Rectal smooth muscle tissue (tissue), 1 donor: ENCODE measurements at regions not wholly inside any gene's neighbourhood (a gene's known extent, or its start where the extent isn't known, plus 50 kb on each side); places are given as distances from the start of the nearest gene placed in this dataset.

Experiments
- H3K27ac ChIP-seq: one replicate; pipeline ENCODE4 v1.7.0; 2013; ENCODE audit warnings: low read depth, low read length, inconsistent platforms
- H3K27me3 ChIP-seq: one replicate; pipeline ENCODE4 v1.7.0; 2013; ENCODE audit warnings: low read length; ENCODE audit not compliant: control insufficient read depth, insufficient read depth
- H3K36me3 ChIP-seq: one replicate; pipeline ENCODE4 v1.7.0; 2013; ENCODE audit warnings: low read length; ENCODE audit not compliant: control insufficient read depth, insufficient read depth
- H3K4me1 ChIP-seq: one replicate; pipeline ENCODE4 v1.7.0; 2013; ENCODE audit warnings: low read length; ENCODE audit not compliant: control insufficient read depth, insufficient read depth
- H3K4me3 ChIP-seq: one replicate; pipeline ENCODE4 v1.7.0; 2013; ENCODE audit warnings: low read length
- H3K9ac ChIP-seq: one replicate; pipeline ENCODE4 v1.7.0; 2013; ENCODE audit warnings: low read length

GRCh38 chr1:82690411-82690810 is 889.7 kb downstream of the ADGRL2 start:
- H3K27me3 ChIP-seq, result no peaks in the 10 kb centered on the region
- H3K27ac ChIP-seq, result no peak overlapping the region
- H3K4me3 ChIP-seq, result no peak overlapping the region
- no peaks in the 10 kb centered on the region for H3K4me1 ChIP-seq
- H3K9ac ChIP-seq, result no peak overlapping the region
- no peaks in the 10 kb centered on the region for H3K36me3 ChIP-seq

DNA sequence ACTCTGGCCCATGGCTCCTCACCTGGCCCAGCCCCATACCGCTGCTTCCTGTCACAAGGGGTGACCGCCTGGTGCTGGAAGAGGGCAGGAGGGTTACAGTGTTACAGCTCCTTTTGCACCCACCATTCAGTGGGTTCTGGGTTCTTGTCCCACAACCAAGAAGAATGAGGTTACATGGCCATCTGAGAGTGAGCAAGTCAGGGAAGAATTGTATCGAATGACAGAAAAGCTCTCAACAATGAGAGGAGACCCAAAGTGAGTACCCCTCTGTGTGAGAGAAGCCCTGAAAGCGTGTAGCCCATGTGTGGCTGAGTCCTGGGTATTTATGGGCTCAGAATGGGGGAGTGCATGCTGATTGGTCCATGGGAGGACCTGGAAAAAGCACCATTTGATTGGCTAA is 888.5 kb downstream of the ADGRL2 start:
- no peak overlapping the region for H3K4me3 ChIP-seq

GRCh38 chr1:82686774-82687173 is 886.0 kb downstream of the ADGRL2 start:
- H3K27ac ChIP-seq, result no peak overlapping the region
- H3K36me3 ChIP-seq, result no peaks in the 10 kb centered on the region
- H3K9ac ChIP-seq, result no peak overlapping the region
- H3K27me3 ChIP-seq, result no peaks in the 10 kb centered on the region
- no peaks in the 10 kb centered on the region for H3K4me1 ChIP-seq
- no peak overlapping the region for H3K4me3 ChIP-seq

More for the DNA sequence above, 888.5 kb downstream of the ADGRL2 start:
- Histone ChIP-seq H3K9ac (no peak overlapping the region), H3K4me1 (no peaks in the 10 kb centered on the region), H3K36me3 (no peaks in the 10 kb centered on the region), H3K27me3 (no peaks in the 10 kb centered on the region), H3K27ac (no peak overlapping the region)

- Histone ChIP-seq H3K4me3 (no peak overlapping the region), H3K4me1 (no peaks in the 10 kb centered on the region), H3K27ac (no peak overlapping the region), H3K36me3 (no peaks in the 10 kb centered on the region), H3K9ac (no peak overlapping the region), H3K27me3 (no peaks in the 10 kb centered on the region)
Measured at GRCh38 chr1:82646888-82647287, 846.2 kb downstream of the ADGRL2 start.

GRCh38 chr1:82646336-82646735 is 845.6 kb downstream of the ADGRL2 start:
- Histone ChIP-seq H3K27ac (no peak overlapping the region), H3K36me3 (no peaks in the 10 kb centered on the region), H3K4me3 (no peak overlapping the region)

DNA sequence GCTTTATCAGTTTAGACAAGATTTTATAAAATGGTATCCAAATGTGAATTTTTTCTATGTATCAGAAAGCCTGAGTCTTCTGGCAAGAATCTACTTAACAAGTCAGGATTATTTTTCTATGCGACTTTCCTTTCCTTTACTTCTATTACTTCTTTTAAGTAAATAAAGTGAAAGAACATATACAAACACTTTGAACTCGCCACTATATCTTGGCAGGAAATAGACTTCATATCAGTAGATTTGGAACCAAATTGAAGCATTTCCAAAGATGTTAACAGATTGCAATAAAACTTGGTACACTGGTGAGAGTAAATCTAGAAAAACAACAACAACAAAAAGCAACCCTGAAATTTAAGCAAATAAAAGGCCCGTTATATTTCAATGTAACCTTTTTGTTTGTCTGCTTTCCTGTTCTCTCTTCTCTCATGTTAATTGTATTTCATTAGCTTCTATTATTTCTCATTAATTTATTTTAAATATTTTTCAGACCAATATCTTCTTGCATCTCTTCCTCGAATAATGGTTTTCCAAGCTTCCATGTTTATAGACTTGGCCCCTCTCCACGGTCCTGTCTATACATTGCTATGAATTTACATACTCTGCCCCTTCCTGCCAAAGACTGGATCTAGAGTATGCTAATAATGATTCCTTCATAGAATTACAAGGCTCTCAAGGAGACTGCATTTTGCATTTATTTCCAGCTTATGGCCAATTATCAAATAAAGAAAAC is 843.6 kb downstream of the ADGRL2 start:
- Histone ChIP-seq H3K27ac (no peak overlapping the region), H3K27me3 (no peaks in the 10 kb centered on the region), H3K36me3 (no peaks in the 10 kb centered on the region), H3K4me1 (no peaks in the 10 kb centered on the region), H3K4me3 (no peak overlapping the region), H3K9ac (no peak overlapping the region)

More at GRCh38 chr1:82646336-82646735, 845.6 kb downstream of the ADGRL2 start:
- H3K27me3 ChIP-seq, result no peaks in the 10 kb centered on the region
- no peaks in the 10 kb centered on the region for H3K4me1 ChIP-seq
- H3K9ac ChIP-seq, result no peak overlapping the region

- H3K9ac ChIP-seq, result no peak overlapping the region
- H3K27me3 ChIP-seq, result no peaks in the 10 kb centered on the region
- no peak overlapping the region for H3K4me3 ChIP-seq
- H3K36me3 ChIP-seq, result no peaks in the 10 kb centered on the region
- no peaks in the 10 kb centered on the region for H3K4me1 ChIP-seq
- no peak overlapping the region for H3K27ac ChIP-seq
Measured at GRCh38 chr1:82640352-82640751, 839.6 kb downstream of the ADGRL2 start.

DNA sequence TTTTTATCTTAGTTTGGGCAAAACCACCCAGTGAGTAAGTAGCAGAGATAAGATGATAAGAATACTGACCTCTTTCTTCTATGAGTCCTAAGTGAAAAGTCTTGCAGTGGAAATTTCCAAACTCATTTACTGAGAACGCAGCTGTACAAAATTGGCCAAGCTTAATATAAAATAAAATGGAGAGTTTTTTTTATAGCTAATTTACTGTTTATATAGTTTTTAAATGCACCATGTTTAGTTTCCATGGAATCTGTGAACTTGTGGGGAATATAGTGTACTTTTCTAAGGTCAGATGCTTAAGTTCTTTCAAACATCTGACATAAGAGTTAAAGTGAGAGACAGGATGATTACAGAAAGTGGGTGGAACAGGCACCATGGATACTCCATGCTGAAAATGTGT is 833.5 kb downstream of the ADGRL2 start:
- no peak overlapping the region for H3K27ac ChIP-seq
- H3K36me3 ChIP-seq, result no peaks in the 10 kb centered on the region
- H3K9ac ChIP-seq, result no peak overlapping the region
- H3K4me3 ChIP-seq, result no peak overlapping the region
- no peaks in the 10 kb centered on the region for H3K27me3 ChIP-seq
- H3K4me1 ChIP-seq, result no peaks in the 10 kb centered on the region

GRCh38 chr1:82632155-82632554 is 831.4 kb downstream of the ADGRL2 start:
- Histone ChIP-seq H3K27ac (no peak overlapping the region), H3K9ac (no peak overlapping the region), H3K4me1 (no peaks in the 10 kb centered on the region), H3K4me3 (no peak overlapping the region), H3K27me3 (no peaks in the 10 kb centered on the region), H3K36me3 (no peaks in the 10 kb centered on the region)

- Histone ChIP-seq H3K27ac (no peak overlapping the region), H3K4me1 (no peaks in the 10 kb centered on the region), H3K9ac (no peak overlapping the region), H3K27me3 (no peaks in the 10 kb centered on the region), H3K36me3 (no peaks in the 10 kb centered on the region), H3K4me3 (no peak overlapping the region)
Measured at GRCh38 chr1:82628887-82629286, 828.2 kb downstream of the ADGRL2 start.

DNA sequence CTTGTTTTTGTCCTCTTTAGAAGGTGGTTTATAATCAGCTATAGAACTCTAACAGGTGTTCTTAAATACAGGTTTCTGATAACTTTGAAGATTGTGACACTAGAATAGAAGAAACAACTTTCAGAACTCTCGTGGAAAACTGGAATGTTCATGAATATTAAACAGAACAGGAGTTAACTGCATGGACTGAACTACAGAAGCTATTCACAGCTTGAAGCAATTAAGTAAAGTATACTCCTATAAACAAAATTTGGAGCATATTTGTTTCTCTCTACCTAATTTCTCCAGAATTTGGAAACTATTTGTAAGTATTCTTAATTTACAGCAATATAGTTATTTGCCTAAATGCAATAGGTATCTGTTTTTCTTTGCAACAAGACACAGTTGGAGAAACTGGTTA is 824.8 kb downstream of the ADGRL2 start:
- Histone ChIP-seq H3K9ac (no peak overlapping the region), H3K4me3 (no peak overlapping the region), H3K27ac (no peak overlapping the region), H3K4me1 (no peaks in the 10 kb centered on the region), H3K36me3 (no peaks in the 10 kb centered on the region), H3K27me3 (no peaks in the 10 kb centered on the region)

- Histone ChIP-seq H3K27ac (no peak overlapping the region), H3K4me3 (no peak overlapping the region), H3K36me3 (no peaks in the 10 kb centered on the region), H3K4me1 (no peaks in the 10 kb centered on the region), H3K27me3 (no peaks in the 10 kb centered on the region), H3K9ac (no peak overlapping the region)
Measured at GRCh38 chr1:82621076-82621475, 820.3 kb downstream of the ADGRL2 start.

DNA sequence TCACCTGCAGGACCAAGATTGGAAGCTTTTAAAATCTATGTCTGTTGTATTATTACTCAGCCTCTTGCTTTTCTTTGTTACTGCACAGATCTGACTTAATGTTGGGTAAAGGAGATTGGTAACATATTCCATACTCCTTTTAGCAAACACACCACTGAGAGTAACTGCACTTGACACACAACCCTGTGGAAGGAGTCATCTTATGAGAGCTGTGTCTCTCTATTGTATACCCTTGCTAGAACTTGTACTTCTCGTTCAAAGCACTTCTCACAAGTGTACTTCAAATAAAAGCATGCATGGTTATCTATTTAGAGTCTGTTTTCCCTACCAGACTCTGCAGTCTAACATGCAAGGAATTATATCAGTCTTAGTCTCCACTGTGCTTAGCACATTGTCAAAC is 813.4 kb downstream of the ADGRL2 start:
- H3K27ac ChIP-seq, result no peak overlapping the region
- H3K4me3 ChIP-seq, result no peak overlapping the region
- H3K36me3 ChIP-seq, result no peaks in the 10 kb centered on the region
- no peak overlapping the region for H3K9ac ChIP-seq
- H3K4me1 ChIP-seq, result no peaks in the 10 kb centered on the region
- no peaks in the 10 kb centered on the region for H3K27me3 ChIP-seq
